PC-3 (cell line): ENCODE measurements at regions not wholly inside any gene's neighbourhood (a gene's known extent, or its start where the extent isn't known, plus 50 kb on each side); places are given as distances from the start of the nearest gene placed in this dataset.

ENCODE experiments used
- ATAC-seq: fragments of 200-7000 bp; cut with Tn5 transposase; 2 replicates; pipeline ENCODE4 v1.9.1; 2020; ENCODE audit warnings: mild to moderate bottlenecking, moderate library complexity
- BruUV-seq: library from RNA; stranded (reverse); fragments of 400-500 nt; replicated peaks from 2 replicates; lab custom pipeline; 2021; lab: Mats Ljungman, UMichigan
- CTCF ChIA-PET: fragments of 300-600 bp; sonication (Branson Sonifier 250); formaldehyde crosslinking; loops from one replicate; lab custom pipeline; 2022; ENCODE audit warnings: antibody characterized with exemption; lab: Charles Lee
- POLR2A ChIA-PET: fragments of 300-600 bp; sonication (Branson Sonifier 250); formaldehyde crosslinking; loops from one replicate; lab custom pipeline; 2022; ENCODE audit warnings: antibody characterized with exemption; ENCODE audit not compliant: unreplicated experiment; lab: Charles Lee
- DNase-seq: peaks from one replicate; pipeline ENCODE4 v3.0.0-alpha.2; 2015
- H2AFZ ChIP-seq: fragments of 300-600 bp; sonication (generic); 2 replicates; pipeline ENCODE4 v1.6.0; 2016; ENCODE audit warnings: antibody characterized with exemption, low read length
- H3F3A ChIP-seq: fragments of 300-600 bp; sonication (generic); one replicate; pipeline ENCODE4 v1.6.0; 2017; ENCODE audit warnings: antibody characterized with exemption, low read length, control low read depth, mild to moderate bottlenecking; ENCODE audit not compliant: unreplicated experiment
- H3K27ac ChIP-seq: fragments of 300-600 bp; sonication (generic); 2 replicates; pipeline ENCODE4 v1.5.1; 2016; ENCODE audit warnings: mild to moderate bottlenecking, low read length
- H3K27me3 ChIP-seq: fragments of 300-600 bp; sonication (generic); 2 replicates; pipeline ENCODE4 v1.6.1; 2016; ENCODE audit warnings: low read length, mixed read lengths
- H3K36me3 ChIP-seq: fragments of 300-600 bp; sonication (generic); 2 replicates; pipeline ENCODE4 v1.6.1; 2016; ENCODE audit warnings: low read depth, mixed run types, low read length, mixed read lengths
- H3K4me1 ChIP-seq: fragments of 300-600 bp; sonication (generic); 2 replicates; pipeline ENCODE4 v1.5.1; 2016; ENCODE audit warnings: low read length; ENCODE audit not compliant: insufficient read depth
- H3K4me2 ChIP-seq: fragments of 300-600 bp; sonication (generic); 2 replicates; pipeline ENCODE4 v1.6.0; 2016; ENCODE audit warnings: low read length
- H3K4me3 ChIP-seq: fragments of 300-600 bp; sonication (generic); 2 replicates; pipeline ENCODE4 v1.5.1; 2016; ENCODE audit warnings: mild to moderate bottlenecking, low read length, mixed read lengths
- H3K79me2 ChIP-seq: fragments of 300-600 bp; sonication (generic); 2 replicates; pipeline ENCODE4 v1.6.1; 2017; ENCODE audit warnings: low read length, mixed read lengths
- H3K9ac ChIP-seq: fragments of 300-600 bp; sonication (generic); 2 replicates; pipeline ENCODE4 v1.6.0; 2016; ENCODE audit warnings: mild to moderate bottlenecking, low read length
- H3K9me2 ChIP-seq: fragments of 300-600 bp; sonication (generic); replicated peaks from 2 replicates; pipeline ENCODE4 v1.6.1; 2016; ENCODE audit warnings: mixed run types, low read length, mixed read lengths
- H3K9me3 ChIP-seq: fragments of 300-600 bp; sonication (generic); 2 replicates; pipeline ENCODE4 v1.6.1; 2016; ENCODE audit warnings: low read length, mixed read lengths
- H4K20me1 ChIP-seq: fragments of 300-600 bp; sonication (generic); 2 replicates; pipeline ENCODE4 v1.6.1; 2016; ENCODE audit warnings: low read length, mixed read lengths
- EZH2 ChIP-seq: fragments of 300-600 bp; sonication (generic); IDR thresholded peaks from one replicate; pipeline ENCODE4 v1.6.1; 2017; ENCODE audit warnings: antibody characterized with exemption, mild to moderate bottlenecking, low read length; ENCODE audit not compliant: unreplicated experiment
- EZH2phosphoT487 ChIP-seq: fragments of 300-600 bp; sonication (generic); IDR thresholded peaks from 2 replicates; pipeline ENCODE4 v1.6.1; 2018; ENCODE audit warnings: mild to moderate bottlenecking, antibody characterized with exemption, low read length, borderline replicate concordance
- intact Hi-C: fragments of 100-400 bp; cut with micrococcal nuclease; formaldehyde crosslinking; loops from 2 replicates; pipeline ENCODE4 v1.9.0; 2023
- TF ChIP-seq, protein P1 (sequence below): fragments of 300-600 bp; sonication (generic); conservative IDR thresholded peaks from 2 replicates; pipeline ENCODE4 v1.5.1; 2017; ENCODE audit warnings: antibody characterized with exemption, low read depth, mild to moderate bottlenecking, low read length

DNA sequence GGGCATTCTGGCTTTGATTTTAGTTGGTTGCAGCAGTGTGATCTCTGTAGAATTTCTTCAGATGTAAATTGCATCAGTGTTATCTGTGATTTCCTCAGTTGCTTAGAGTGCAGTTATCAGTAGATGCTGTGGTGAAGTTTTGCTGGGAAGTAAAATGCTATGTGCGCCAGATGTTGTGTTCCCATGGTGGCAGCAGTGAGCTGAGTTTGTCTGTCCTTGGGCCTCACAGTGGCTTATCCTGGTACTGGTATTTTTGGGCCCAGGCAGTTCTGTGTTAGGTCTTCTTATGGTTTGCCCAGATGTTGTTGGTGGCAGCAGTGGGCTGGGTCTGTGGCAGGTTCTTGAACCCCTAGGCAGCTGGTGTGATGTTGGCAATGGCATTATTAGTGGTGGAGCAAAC is 1242.1 kb downstream of the PLA2G4A start:
- Histone ChIP-seq H3K27ac (no peak overlapping the region), H3K4me1 (peaks cover 10% of the 10 kb centered on the region), H4K20me1 (no peaks in the 10 kb centered on the region), H3K27me3 (no peaks in the 10 kb centered on the region), H3F3A (no peaks in the 10 kb centered on the region), H2AFZ (no peak overlapping the region), H3K36me3 (no peaks in the 10 kb centered on the region), H3K4me3 (no peak overlapping the region), H3K9ac (no peak overlapping the region), H3K79me2 (no peaks in the 10 kb centered on the region), H3K4me2 (no peak overlapping the region), H3K9me3 (no peaks in the 10 kb centered on the region), H3K9me2 (no peaks in the 10 kb centered on the region)
- ChIA-PET CTCF (no interaction called here), POLR2A (no interaction called here)
- no peak for ATAC-seq
- no peak for DNase-seq
- no TSS peak for BruUV-seq
- intact Hi-C loops, result no loop called here
- TF ChIP-seq EZH2, result no peak
- TF ChIP-seq, protein P1, sequence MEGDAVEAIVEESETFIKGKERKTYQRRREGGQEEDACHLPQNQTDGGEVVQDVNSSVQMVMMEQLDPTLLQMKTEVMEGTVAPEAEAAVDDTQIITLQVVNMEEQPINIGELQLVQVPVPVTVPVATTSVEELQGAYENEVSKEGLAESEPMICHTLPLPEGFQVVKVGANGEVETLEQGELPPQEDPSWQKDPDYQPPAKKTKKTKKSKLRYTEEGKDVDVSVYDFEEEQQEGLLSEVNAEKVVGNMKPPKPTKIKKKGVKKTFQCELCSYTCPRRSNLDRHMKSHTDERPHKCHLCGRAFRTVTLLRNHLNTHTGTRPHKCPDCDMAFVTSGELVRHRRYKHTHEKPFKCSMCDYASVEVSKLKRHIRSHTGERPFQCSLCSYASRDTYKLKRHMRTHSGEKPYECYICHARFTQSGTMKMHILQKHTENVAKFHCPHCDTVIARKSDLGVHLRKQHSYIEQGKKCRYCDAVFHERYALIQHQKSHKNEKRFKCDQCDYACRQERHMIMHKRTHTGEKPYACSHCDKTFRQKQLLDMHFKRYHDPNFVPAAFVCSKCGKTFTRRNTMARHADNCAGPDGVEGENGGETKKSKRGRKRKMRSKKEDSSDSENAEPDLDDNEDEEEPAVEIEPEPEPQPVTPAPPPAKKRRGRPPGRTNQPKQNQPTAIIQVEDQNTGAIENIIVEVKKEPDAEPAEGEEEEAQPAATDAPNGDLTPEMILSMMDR, result no peak
- no peak for TF ChIP-seq EZH2phosphoT487

- no peaks in the 10 kb centered on the region for H3K79me2 ChIP-seq
- DNase-seq (no peak), ATAC-seq (no peak)
- H3K27ac ChIP-seq, result no peak overlapping the region
- no TSS peak for BruUV-seq
- TF ChIP-seq EZH2, result no peak
- TF ChIP-seq, protein P1, result no peak
- no peak for TF ChIP-seq EZH2phosphoT487
- no peak overlapping the region for H3K4me2 ChIP-seq
- no peak overlapping the region for H3K9ac ChIP-seq
- H3K4me3 ChIP-seq, result no peak overlapping the region
- intact Hi-C loops, result no loop called here
- no peaks in the 10 kb centered on the region for H3K9me2 ChIP-seq
- H3K4me1 ChIP-seq, result peaks cover 19% of the 10 kb centered on the region
- POLR2A ChIA-PET, result no interaction called here
- CTCF ChIA-PET, result no interaction called here
- H4K20me1 ChIP-seq, result no peaks in the 10 kb centered on the region
- H3K36me3 ChIP-seq, result no peaks in the 10 kb centered on the region
- H2AFZ ChIP-seq, result peak overlapping the region; percentile 42; the same call in 1 of the 2 replicates
- H3K27me3 ChIP-seq, result no peaks in the 10 kb centered on the region
- no peaks in the 10 kb centered on the region for H3K9me3 ChIP-seq
- no peaks in the 10 kb centered on the region for H3F3A ChIP-seq
Observed at GRCh38 chr1:188089015-188089414, 1260.3 kb downstream of the PLA2G4A start.

GRCh38 chr1:188089461-188089860 is 1260.7 kb downstream of the PLA2G4A start:
- no TSS peak for BruUV-seq
- no peak overlapping the region for H3K27ac ChIP-seq
- no peak overlapping the region for H3K9ac ChIP-seq
- no peak for TF ChIP-seq EZH2
- TF ChIP-seq EZH2phosphoT487, result no peak
- TF ChIP-seq, protein P1, result no peak
- DNase-seq (no peak), ATAC-seq (no peak)
- intact Hi-C loops, result no loop called here
- no peaks in the 10 kb centered on the region for H3F3A ChIP-seq
- no peaks in the 10 kb centered on the region for H3K36me3 ChIP-seq
- H3K4me1 ChIP-seq, result peaks cover 19% of the 10 kb centered on the region
- H3K4me2 ChIP-seq, result no peak overlapping the region
- H3K4me3 ChIP-seq, result no peak overlapping the region
- no peaks in the 10 kb centered on the region for H4K20me1 ChIP-seq
- no peaks in the 10 kb centered on the region for H3K27me3 ChIP-seq
- ChIA-PET CTCF (no interaction called here), POLR2A (no interaction called here)
- H3K79me2 ChIP-seq, result no peaks in the 10 kb centered on the region
- H3K9me3 ChIP-seq, result no peaks in the 10 kb centered on the region
- peak overlapping the region; percentile 42 for H2AFZ ChIP-seq
- H3K9me2 ChIP-seq, result no peaks in the 10 kb centered on the region
